Epithelial cell of esophagus (primary cell): ENCODE measurements at regions not wholly inside any gene's neighbourhood (a gene's known extent, or its start where the extent isn't known, plus 50 kb on each side); places are given as distances from the start of the nearest gene placed in this dataset.

Source experiments
- DNase-seq: peaks from one replicate; pipeline ENCODE4 v3.0.0; 2010; ENCODE audit warnings: low read depth
- H3K4me3 ChIP-seq: 2 replicates; pipeline ENCODE4 v1.5.1; 2011; ENCODE audit warnings: mild to moderate bottlenecking, low read length, control low read depth
- CTCF ChIP-seq: IDR thresholded peaks from 2 replicates; pipeline ENCODE4 v1.5.1; 2011; ENCODE audit warnings: low read depth, mild to moderate bottlenecking, low read length, control low read depth, inconsistent platforms; ENCODE audit not compliant: insufficient read depth; ENCODE audit errors: missing control alignments

GRCh38 chr17:73900516-73900915, 256.3 kb upstream of the SDK2 start:
- DNase-seq, result no peak
- TF ChIP-seq CTCF, result no peak
- no peak overlapping the region for H3K4me3 ChIP-seq

GRCh38 chr17:73901249-73901648, 257.0 kb upstream of the SDK2 start:
- TF ChIP-seq CTCF, result no peak
- H3K4me3 ChIP-seq, result no peak overlapping the region
- DNase-seq, result no peak

- no peak for DNase-seq
- no peak for TF ChIP-seq CTCF
- no peak overlapping the region for H3K4me3 ChIP-seq
Measured at GRCh38 chr17:73901661-73902415, 257.6 kb upstream of the SDK2 start.

DNA sequence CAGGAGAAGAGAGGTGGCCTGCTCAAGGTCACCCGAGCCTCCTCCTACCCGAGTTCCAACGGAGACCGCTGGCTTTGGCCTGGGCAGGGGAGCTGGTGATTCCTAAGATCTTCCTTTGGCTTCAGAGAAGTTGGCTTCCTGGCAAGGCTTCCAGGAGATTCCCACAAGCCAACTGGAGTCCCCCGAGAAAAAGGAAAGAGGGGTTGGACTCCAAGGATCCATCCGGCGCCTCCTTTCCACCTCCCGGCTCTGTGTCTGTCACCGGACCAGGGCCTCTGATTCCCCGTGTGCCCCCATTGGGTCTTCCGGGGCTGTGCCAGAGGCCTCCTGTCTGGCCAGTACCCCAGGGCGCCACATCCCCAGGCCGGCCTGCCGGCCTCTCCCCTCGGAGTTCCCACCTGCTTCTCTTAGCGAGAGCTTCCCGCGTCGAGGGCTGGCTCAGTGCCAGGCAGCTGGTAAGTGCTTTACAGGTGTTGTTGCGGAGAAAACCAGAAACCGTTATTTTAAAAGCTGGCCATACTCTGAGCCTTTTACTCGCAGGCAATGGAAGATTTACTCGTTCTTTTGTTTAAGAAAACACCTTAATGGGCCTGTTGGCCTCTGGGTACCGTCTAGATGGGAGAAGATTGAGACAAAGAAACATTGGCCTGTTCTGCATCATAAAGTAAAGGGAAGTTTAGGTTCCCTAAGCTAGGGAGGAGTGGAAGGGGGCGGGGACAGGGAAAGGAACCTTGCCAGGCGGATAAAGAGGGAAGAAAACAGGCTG, 258.4 kb upstream of the SDK2 start:
- no peak for TF ChIP-seq CTCF
- no peak overlapping the region for H3K4me3 ChIP-seq
- DNase-seq, result no peak

- H3K4me3 ChIP-seq, result no peak overlapping the region
- TF ChIP-seq CTCF, result no peak
- no peak for DNase-seq
Measured at GRCh38 chr17:73906896-73907870, 262.9 kb upstream of the SDK2 start.

DNA sequence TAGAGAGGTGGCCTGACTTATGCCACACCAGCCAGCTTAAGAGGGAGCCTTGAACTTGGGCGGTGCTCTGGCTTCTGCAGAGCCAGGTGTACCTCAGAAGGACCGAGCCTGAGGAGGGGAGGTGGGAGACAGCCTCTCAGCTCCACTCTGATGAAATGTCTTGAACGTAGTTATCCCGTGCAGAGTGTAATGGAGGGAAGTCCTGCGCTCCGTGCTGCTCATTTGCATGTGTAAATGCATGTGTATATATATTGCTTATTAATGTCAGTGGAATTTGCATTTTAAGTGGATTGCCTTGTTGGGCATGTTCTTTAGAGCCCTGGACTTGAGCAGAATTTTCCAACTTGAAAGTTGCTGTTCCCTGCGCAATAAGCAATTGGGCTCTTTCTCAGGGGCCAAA, 264.9 kb upstream of the SDK2 start:
- no peak for TF ChIP-seq CTCF
- H3K4me3 ChIP-seq, result no peak overlapping the region
- no peak for DNase-seq
